Ectodermal cell (in vitro differentiated cells): ENCODE measurements at regions not wholly inside any gene's neighbourhood (a gene's known extent, or its start where the extent isn't known, plus 50 kb on each side); places are given as distances from the start of the nearest gene placed in this dataset.

Source experiments
- H3K27ac ChIP-seq: 2 replicates; pipeline ENCODE4 v1.7.0; 2013; ENCODE audit warnings: mild to moderate bottlenecking, low read depth, low read length; ENCODE audit not compliant: insufficient read depth, poor library complexity, severe bottlenecking
- H3K27me3 ChIP-seq: 2 replicates; pipeline ENCODE4 v1.7.0; 2013; ENCODE audit warnings: mild to moderate bottlenecking, low read length; ENCODE audit not compliant: insufficient read depth, control insufficient read depth, poor library complexity, severe bottlenecking
- H3K36me3 ChIP-seq: one replicate; pipeline ENCODE4 v1.7.0; 2013; ENCODE audit warnings: low read length; ENCODE audit not compliant: control insufficient read depth, insufficient read depth
- H3K4me1 ChIP-seq: one replicate; pipeline ENCODE4 v1.7.0; 2013; ENCODE audit warnings: low read length; ENCODE audit not compliant: control insufficient read depth, insufficient read depth
- H3K4me3 ChIP-seq: 2 replicates; pipeline ENCODE4 v1.7.0; 2013; ENCODE audit warnings: low read depth, low read length, control low read depth; ENCODE audit not compliant: insufficient read depth
- H3K9me3 ChIP-seq: 2 replicates; pipeline ENCODE4 v1.7.0; 2013; ENCODE audit warnings: mild to moderate bottlenecking, low read length, moderate library complexity; ENCODE audit not compliant: control insufficient read depth
- WGBS, 2 experiments: methylation state at CpG; one replicate each; pipeline ENCODE4 v1.1.7; 2013; ENCODE audit warnings: missing lambda C conversion rate in 2 of 2; 5-methylcytosine and 5-hydroxymethylcytosine counted together

DNA sequence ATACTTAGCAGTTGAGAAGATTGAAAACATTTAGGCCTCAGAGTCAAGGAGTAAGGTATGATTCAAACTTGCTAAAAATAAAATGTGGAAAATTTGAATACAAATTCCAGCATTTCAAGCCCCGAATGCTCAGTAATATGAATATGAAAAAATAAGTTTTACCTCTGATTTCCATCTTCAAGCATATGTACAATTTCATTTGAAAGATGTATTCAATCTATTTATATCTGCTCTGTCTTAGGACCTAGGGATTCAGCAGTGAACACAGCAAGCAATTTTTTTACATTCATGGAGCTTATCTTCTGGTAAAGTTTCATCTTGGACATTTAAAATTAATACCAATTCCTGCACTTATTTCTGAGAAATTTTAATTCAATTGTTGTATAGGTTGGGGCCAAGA lies 262.7 kb upstream of the FOXQ1 start:
- Histone ChIP-seq H3K9me3 (no peaks in the 10 kb centered on the region), H3K27me3 (no peaks in the 10 kb centered on the region), H3K36me3 (no peaks in the 10 kb centered on the region), H3K4me1 (no peaks in the 10 kb centered on the region), H3K27ac (no peak overlapping the region), H3K4me3 (no peak overlapping the region)
- no CpG with 5 or more reads among the region's 1 CpG for WGBS, 2 experiments

DNA sequence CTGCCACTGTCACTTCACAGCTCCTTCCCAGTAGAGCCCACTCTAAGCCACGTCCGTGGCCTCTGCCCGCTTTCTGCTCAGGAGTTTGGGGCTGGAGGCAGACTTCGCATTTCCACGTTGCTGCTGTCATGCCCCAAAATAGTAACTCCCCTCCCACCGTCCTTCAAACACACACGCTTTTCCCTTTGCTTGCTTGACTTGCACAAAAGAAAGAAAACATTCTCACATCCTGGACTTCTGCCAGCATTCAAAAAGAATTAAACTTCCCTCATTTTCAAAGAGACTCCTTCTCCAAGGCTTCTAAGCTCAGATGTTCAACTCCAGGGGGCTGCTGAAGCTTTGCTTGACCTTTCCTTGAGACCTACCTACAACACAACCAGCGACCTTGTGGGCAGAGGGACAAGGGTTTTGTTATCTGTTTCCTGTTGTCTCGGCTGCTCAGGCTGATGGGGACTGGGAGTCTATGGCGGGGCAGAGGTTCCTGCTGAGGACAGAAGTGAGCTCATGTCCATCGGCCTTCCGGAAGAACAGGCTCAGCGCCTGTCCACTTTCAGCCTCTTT lies 263.8 kb upstream of the FOXQ1 start:
- WGBS, 2 experiments, result 94% methylated on average over 13 of the region's 13 CpGs
- H3K36me3 ChIP-seq, result no peaks in the 10 kb centered on the region
- H3K4me3 ChIP-seq, result no peak overlapping the region
- no peak overlapping the region for H3K27ac ChIP-seq
- no peaks in the 10 kb centered on the region for H3K9me3 ChIP-seq
- no peaks in the 10 kb centered on the region for H3K4me1 ChIP-seq
- H3K27me3 ChIP-seq, result no peaks in the 10 kb centered on the region

GRCh38 chr6:1045239-1045638 lies 266.7 kb upstream of the FOXQ1 start:
- Histone ChIP-seq H3K4me1 (no peaks in the 10 kb centered on the region), H3K4me3 (no peak overlapping the region), H3K27ac (no peak overlapping the region), H3K9me3 (no peaks in the 10 kb centered on the region), H3K27me3 (no peaks in the 10 kb centered on the region), H3K36me3 (no peaks in the 10 kb centered on the region)
- WGBS, 2 experiments, result 72 to 74% methylated on average over 2 of the region's 2 CpGs

DNA sequence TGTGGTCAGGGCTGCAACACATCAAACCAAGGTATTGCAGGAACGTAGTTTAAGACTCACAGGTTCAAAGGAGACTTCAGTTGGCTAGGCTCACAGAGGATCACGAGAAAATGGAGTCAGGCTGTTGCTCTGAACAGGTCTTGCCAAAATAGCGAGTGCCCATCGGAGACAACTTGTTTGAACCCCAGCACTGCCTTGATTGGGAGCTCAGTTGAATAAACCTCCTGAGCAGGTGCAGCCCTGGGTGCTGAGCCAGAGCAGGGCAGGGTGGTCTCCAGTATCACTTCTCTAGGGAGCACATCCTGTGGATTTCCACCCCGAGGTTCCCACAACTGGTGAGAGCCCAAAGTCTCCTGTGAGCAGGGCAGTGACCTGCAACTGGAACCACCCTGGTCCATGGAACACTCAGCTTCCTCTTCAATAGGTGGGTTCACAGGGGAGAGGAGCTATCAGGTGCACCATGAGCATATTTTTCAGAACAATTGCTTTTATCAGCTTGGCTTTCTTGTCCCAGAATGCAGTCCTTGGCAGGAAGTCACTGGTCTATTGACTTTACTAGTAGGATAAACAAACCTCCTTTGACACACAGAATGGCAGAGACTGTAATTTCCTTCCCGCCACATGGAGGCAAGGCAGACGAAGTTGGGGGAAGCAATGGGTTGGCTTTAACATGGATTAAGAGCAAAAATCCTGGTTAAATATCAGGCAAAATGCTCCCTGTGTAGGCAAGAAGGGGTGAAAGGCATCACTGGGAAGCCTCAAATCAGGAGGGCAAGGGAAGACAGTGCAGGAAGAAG lies 267.7 kb upstream of the FOXQ1 start:
- Histone ChIP-seq H3K9me3 (no peaks in the 10 kb centered on the region), H3K4me3 (no peak overlapping the region), H3K27me3 (no peaks in the 10 kb centered on the region), H3K4me1 (no peaks in the 10 kb centered on the region), H3K36me3 (no peaks in the 10 kb centered on the region), H3K27ac (no peak overlapping the region)
- WGBS, 2 experiments, result 91 to 94% methylated on average over 7 of the region's 7 CpGs

GRCh38 chr6:1043458-1043836 lies 268.5 kb upstream of the FOXQ1 start:
- Histone ChIP-seq H3K27me3 (no peaks in the 10 kb centered on the region), H3K36me3 (no peaks in the 10 kb centered on the region), H3K9me3 (no peaks in the 10 kb centered on the region), H3K4me1 (no peaks in the 10 kb centered on the region), H3K4me3 (no peak overlapping the region), H3K27ac (no peak overlapping the region)
- 95 to 97% methylated on average over 5 of the region's 8 CpGs for WGBS, 2 experiments

- no peak overlapping the region for H3K4me3 ChIP-seq
- no peaks in the 10 kb centered on the region for H3K9me3 ChIP-seq
- no peaks in the 10 kb centered on the region for H3K36me3 ChIP-seq
- no peak overlapping the region for H3K27ac ChIP-seq
- no peaks in the 10 kb centered on the region for H3K27me3 ChIP-seq
- WGBS, 2 experiments, result 94% methylated on average over 14 to 15 of the region's 15 CpGs
- H3K4me1 ChIP-seq, result no peaks in the 10 kb centered on the region
Observed at GRCh38 chr6:1042583-1043457, 269.1 kb upstream of the FOXQ1 start.

DNA sequence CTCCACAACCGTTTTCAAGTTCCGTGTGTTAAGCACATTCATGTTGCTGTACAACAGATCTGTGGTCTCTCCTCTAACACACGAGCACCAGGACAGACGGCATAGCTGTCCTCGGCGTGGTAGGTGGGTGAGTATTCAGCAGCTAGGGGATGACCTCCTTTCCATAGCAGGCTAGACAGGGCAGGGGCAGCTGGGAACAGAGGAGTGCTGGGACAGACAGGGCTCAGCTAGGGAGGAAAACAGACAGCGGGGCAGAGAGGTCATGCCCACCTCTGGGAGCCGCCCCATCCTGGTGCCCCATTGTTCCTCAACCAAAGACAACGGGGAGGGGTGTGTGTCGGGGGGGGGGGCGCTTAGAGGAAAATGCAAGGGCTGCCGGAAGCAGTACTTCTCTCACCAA lies 271.5 kb upstream of the FOXQ1 start:
- H3K27me3 ChIP-seq, result no peaks in the 10 kb centered on the region
- H3K9me3 ChIP-seq, result no peaks in the 10 kb centered on the region
- H3K4me1 ChIP-seq, result no peaks in the 10 kb centered on the region
- no peak overlapping the region for H3K27ac ChIP-seq
- H3K4me3 ChIP-seq, result no peak overlapping the region
- H3K36me3 ChIP-seq, result no peaks in the 10 kb centered on the region
- 82 to 84% methylated on average over 12 of the region's 12 CpGs for WGBS, 2 experiments

- H3K27me3 ChIP-seq, result no peaks in the 10 kb centered on the region
- WGBS, 2 experiments, result 94 to 96% methylated on average over 2 of the region's 2 CpGs
- H3K4me3 ChIP-seq, result no peak overlapping the region
- no peaks in the 10 kb centered on the region for H3K4me1 ChIP-seq
- H3K27ac ChIP-seq, result no peak overlapping the region
- no peaks in the 10 kb centered on the region for H3K36me3 ChIP-seq
- H3K9me3 ChIP-seq, result no peaks in the 10 kb centered on the region
Observed at GRCh38 chr6:1039746-1040145, 272.2 kb upstream of the FOXQ1 start.

DNA sequence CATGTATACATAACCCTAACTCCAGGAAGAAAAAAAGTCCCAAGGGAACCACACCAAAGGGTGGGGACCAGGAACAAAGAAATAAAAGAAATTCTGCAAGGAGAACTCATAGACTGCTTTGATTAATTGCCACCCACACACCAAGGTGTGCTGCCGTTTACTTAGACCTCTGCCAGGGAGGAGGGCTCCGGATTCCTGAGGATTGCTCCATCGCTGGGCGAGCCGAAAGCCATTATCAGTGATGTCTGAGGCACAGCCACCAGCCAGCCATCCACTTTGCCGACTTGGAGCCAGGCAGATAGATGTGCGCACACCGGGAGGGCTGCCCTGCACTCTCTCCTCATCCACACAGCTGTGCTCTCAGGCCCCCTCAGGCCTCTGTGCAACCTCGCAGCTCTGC lies 272.7 kb upstream of the FOXQ1 start:
- H3K4me1 ChIP-seq, result no peaks in the 10 kb centered on the region
- no peak overlapping the region for H3K27ac ChIP-seq
- 91% methylated on average over 9 of the region's 9 CpGs for WGBS, 2 experiments
- H3K27me3 ChIP-seq, result no peaks in the 10 kb centered on the region
- H3K4me3 ChIP-seq, result no peak overlapping the region
- H3K9me3 ChIP-seq, result no peaks in the 10 kb centered on the region
- H3K36me3 ChIP-seq, result no peaks in the 10 kb centered on the region
